ENCODE measurements at regions not wholly inside any gene's neighbourhood (a gene's known extent, or its start where the extent isn't known, plus 50 kb on each side); places are given as distances from the start of the nearest gene placed in this dataset.
"Not testable (repeated sequence)": the region's sequence is repeated elsewhere in the genome, so short reads cannot be mapped to it uniquely, and the experiment has no call there.

- DNase-seq (ENCODE audit: low read depth in 2 of 3, low spot score in 2 of 3) = no peak
These were observed 85.6 kb upstream of the SRSF6 start for GRCh38 chr20:43372051-43372450.

DNA sequence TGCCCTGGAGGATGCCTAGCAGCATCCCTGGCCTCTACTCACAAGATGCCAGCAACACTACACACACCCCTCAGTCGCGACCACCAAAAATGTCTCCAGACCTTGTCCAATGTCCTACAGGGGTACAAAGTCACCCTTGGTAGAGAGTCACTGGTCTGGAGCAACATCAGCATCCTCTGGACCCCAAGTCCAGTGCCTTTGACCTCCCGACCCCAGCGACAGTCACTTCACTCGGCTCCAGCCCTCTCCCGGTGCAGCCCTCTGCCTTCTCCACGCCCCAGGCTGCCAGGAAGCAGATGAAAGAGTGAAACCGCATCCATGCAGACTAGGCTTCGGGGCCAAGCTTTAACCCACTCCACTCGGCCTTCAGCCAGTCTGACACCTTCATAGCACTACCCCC, 92.0 kb upstream of the SRSF6 start:
- no peak for DNase-seq (ENCODE audit: low read depth in 2 of 3, low spot score in 2 of 3)

DNA sequence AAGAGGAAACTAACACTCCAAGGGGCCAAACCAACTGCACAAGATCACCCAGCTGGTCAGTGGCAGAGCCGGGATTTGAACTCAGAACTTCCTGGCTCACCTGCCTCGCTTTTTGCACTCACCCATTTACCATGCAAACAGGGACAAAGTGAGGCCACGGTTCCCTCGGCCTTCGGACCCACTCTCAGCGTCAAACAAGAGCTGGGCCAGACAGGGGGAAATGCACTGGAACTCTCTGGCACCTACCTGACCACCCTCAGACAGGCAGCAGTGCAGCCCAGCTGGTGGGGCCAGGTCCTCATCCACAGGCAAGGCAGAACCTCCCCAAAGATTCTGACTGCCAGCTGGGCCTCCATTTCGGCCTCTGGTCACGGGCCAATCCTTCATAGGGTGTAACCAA, 93.7 kb upstream of the SRSF6 start:
- no peak for DNase-seq (ENCODE audit: low read depth in 2 of 3, low spot score in 2 of 3)

- no peak for DNase-seq (ENCODE audit: low read depth in 2 of 3, low spot score in 2 of 3)
These were observed 94.2 kb upstream of the SRSF6 start for GRCh38 chr20:43363506-43363905.

GRCh38 chr20:43361526-43361925, 96.2 kb upstream of the SRSF6 start:
- DNase-seq (ENCODE audit: low read depth in 2 of 3, low spot score in 2 of 3) = no peak

GRCh38 chr20:43360016-43360415, 97.7 kb upstream of the SRSF6 start:
- DNase-seq (ENCODE audit: low read depth in 2 of 3, low spot score in 2 of 3) = no peak

DNA sequence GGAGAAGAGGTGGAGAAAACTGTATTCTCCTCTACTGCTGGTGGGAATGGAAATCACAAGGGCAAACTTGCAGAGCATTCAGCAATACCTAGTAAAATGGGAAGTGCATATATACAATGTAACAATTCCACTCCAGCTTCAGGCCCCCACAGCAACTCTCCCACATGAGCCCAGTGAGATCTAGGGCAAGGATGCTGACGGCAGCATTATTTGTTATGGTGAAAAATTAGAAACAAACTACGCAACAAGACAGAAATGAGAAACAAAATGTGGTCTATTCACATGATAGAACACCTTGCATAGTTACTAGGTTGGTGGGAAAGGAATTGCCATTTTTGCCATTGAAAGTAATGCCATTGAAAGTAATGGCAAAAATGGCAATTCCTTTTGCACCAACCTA, 98.9 kb upstream of the SRSF6 start:
- no peak for DNase-seq (ENCODE audit: low read depth in 2 of 3, low spot score in 2 of 3)

DNA sequence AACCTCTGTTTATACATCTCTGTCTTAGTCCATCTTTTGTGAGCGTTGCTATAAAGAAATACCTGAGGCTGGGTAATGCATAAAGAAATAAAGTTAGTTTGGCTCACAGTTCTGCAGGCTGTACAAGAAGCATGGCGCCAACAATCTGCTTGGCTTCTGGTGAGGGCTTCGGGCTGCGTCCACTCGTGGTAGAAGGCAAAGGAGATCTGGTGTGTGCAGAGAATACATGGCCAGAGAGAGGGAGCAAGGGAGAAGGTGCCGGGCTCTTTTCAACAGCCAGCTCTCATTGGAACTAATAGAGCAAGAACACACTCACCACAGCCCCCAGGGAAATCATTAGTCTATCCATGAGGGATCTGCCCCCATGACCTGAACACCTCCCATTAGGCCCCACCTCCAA, 100.3 kb upstream of the SRSF6 start:
- DNase-seq (ENCODE audit: low read depth in 2 of 3, low spot score in 2 of 3) = no peak

DNA sequence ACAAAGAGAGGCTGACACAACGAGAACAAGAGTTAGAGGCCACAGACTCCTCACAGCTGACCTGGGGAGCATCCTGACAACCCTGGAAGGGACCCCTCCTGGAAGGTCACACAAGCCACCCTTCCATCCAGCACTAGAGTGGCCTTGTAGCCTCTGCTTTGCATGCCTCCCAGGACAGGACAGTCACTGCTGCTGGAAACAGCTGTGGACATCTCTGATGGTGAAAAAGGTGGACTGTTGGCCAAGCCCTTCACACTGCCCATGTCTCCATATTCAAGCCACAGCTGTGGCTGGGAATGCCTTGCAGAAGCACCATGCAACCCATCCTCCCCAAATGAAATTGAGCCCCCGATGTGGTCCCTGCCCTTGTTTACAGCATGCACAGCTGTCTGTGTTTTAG, 102.1 kb upstream of the SRSF6 start:
- no peak for DNase-seq (ENCODE audit: low read depth in 2 of 3, low spot score in 2 of 3)

GRCh38 chr20:43352996-43353395, 104.7 kb upstream of the SRSF6 start:
- no peak for DNase-seq (ENCODE audit: low read depth in 2 of 3, low spot score in 2 of 3)

GRCh38 chr20:43350694-43351093, 107.0 kb upstream of the SRSF6 start:
- not testable (repeated sequence) for DNase-seq (ENCODE audit: low read depth in 2 of 3, low spot score in 2 of 3)

DNA sequence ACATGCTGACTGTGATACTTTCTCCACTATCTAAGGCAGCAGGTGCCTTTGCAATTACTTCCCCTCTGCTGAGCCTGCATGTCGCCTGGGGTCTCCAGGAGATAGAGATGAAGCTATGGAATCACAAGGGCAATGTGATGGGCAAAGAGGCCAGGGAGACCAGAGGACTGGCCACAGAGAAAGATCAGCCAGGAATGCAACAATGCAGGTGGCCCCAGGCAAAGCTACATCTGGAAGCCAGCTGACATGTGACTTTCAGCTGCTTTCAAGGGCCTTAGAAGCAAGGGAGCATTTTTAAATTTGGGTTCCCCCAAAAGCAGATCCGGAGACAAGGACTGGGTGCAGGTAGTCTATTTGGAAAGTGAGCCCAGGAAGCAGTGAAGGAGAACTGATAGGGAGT, 107.9 kb upstream of the SRSF6 start:
- DNase-seq (ENCODE audit: low read depth in 2 of 3, low spot score in 2 of 3) = no peak

GRCh38 chr20:43347839-43348238, 109.9 kb upstream of the SRSF6 start:
- not testable (repeated sequence) for DNase-seq (ENCODE audit: low read depth in 2 of 3, low spot score in 2 of 3)

DNA sequence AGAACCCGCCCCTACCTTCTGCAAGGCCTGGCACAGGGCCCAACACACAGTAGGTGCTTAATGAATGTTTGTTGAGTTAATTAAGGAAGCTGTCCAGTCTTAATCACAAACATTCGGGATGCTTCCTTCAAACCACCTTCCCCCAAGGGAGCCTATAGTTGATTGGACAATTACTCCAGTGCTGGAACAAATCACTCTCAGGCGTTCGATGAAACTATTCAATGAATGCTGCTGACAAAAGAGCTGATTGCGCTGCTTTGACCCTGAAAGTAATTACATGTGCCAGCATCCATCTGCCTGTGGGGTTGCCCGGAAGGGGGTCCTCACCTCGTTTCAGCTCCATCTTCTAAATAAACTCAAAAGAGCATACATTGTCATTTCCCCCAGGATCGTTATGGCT, 112.0 kb upstream of the SRSF6 start:
- DNase-seq (ENCODE audit: low read depth in 2 of 3, low spot score in 2 of 3) = no peak

DNA sequence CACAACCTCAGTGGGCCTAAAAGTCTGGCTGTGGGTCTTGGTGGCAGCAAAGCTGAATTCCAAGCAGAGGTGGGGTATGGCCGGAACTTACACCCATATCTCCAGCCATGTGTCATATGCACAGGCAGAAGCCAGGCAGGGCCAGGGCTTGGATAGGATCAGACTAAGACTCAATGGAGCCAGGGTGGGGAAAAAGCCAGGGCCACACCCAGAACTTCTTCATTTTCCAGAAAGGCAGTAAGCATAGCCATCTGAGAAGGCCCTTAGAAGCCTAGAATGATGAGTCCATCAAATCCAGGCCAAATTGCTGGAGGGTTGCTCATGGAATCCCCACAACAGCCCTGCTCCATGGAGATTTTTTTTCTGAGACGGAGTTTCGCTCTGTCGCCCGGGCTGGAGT, 116.2 kb upstream of the SRSF6 start:
- no peak for DNase-seq (ENCODE audit: low read depth in 2 of 3, low spot score in 2 of 3)

DNA sequence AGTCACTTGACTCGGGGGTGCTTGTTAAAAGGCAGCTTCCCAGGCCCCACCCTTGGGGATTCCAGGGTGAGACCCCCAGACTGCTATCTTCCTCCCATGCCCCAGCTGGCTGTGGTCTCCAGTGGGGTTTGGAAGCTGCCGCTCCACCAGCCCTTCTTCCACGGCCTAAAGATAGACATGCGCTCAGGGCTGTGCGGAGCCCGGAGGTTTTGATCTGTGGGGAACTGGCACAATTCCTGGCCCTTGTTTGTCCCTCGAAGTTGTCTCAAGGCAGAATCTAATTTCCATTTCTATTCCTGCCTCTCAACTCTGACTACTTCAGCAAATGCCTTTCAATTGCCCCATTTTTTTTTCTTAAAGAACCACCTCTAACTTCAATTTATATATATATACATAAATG, 120.7 kb upstream of the SRSF6 start:
- DNase-seq (ENCODE audit: low read depth in 2 of 3, low spot score in 2 of 3) = no peak

GRCh38 chr20:43334080-43334479, 123.6 kb upstream of the SRSF6 start:
- no peak for DNase-seq (ENCODE audit: low read depth in 2 of 3, low spot score in 2 of 3)

GRCh38 chr20:43331906-43332305, 125.8 kb upstream of the SRSF6 start:
- no peak for DNase-seq (ENCODE audit: low read depth in 2 of 3, low spot score in 2 of 3)

DNA sequence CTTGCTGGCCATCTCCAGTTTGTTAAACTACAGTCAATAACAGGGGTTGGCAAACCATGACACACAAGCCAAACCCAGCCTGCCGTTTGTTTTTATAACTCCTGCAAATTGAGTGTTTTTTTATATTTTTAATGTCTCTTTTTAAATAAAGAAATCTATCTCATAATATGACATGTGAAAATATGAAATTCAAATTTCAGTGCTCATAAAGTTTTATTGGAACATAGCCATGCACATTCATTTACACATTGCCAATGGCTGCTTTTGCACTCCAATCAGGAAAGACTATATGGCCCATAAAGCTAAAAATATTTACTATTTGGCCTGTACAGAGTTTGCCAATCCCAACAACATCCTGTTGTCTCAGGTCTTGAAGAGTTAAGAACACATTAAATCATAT, 129.0 kb upstream of the SRSF6 start:
- DNase-seq (ENCODE audit: low read depth in 2 of 3, low spot score in 2 of 3) = no peak

DNA sequence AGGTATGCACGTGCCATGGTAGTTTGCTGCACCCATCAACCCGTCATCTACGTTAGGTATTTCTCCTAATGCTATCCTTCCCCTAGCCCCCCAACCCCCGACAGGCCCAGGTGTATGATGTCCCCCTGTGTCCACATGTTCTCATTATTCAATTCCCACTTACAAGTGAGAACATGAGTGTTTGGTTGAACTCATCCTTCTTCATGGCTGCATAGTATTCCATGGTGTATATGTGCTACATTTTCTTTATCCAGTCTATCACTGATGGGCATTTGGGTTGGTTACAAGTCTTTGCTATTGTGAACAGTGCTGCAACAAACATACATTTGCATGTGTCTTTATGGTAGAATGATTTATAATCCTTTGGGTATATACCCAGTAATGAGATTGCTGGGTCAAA, 130.5 kb upstream of the SRSF6 start:
- not testable (repeated sequence) for DNase-seq (ENCODE audit: low read depth in 2 of 3, low spot score in 2 of 3)

DNA sequence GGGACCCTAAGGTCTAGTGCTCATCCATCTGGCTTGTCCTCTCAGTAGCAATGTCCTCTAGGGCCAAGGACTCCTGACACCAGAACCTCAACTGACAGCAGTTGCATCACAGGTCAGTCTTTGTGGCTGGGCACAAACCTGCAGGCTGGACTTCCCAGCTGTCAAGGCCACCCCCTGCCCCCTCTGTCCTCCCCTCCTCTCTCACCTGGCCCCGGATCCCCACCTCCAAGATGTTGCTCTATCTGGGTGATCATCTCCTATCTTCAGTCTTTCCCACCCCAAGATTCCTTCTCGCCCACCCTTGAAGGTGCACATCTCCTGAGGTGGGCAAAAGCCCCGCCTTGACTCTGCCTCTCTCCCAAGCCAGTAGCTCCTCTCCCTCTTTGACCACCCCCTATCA, 131.8 kb upstream of the SRSF6 start:
- no peak for DNase-seq (ENCODE audit: low read depth in 2 of 3, low spot score in 2 of 3)

GRCh38 chr20:43323592-43323991, 133.9 kb upstream of the PTPRT start:
- DNase-seq (ENCODE audit: low read depth in 2 of 3, low spot score in 2 of 3) = no peak

- DNase-seq (ENCODE audit: low read depth in 2 of 3, low spot score in 2 of 3) = no peak
These were observed 133.1 kb upstream of the PTPRT start for GRCh38 chr20:43322851-43323250.

DNA sequence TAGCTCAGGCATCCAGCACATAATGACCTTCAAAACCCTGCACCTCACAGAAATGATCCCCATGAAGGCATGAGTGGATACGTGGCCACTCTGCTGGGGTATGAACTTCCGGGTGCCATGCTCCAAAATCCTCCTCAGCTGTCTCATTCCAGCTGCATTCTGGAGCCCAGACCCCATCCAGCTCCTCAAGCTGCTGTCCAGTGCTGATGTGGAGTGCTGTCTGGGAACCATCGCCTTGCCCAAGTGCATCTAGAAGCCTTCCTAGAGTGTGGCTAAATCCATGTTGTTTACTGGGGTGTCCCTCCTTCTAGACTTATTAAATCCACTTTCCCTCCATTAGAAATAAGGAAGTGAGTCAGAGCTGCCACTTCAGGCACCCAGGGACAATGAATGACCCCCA, 130.8 kb upstream of the PTPRT start:
- no peak for DNase-seq (ENCODE audit: low read depth in 2 of 3, low spot score in 2 of 3)

Measured in hematopoietic multipotent progenitor cell (in vitro differentiated cells).